Peyer's patch (tissue), 4 donors: ENCODE measurements at regions not wholly inside any gene's neighbourhood (a gene's known extent, or its start where the extent isn't known, plus 50 kb on each side); places are given as distances from the start of the nearest gene placed in this dataset.

ENCODE experiments used
- CTCF ChIP-seq, 6 experiments: fragments of 450-650 bp in 4 of 6; fragments of 200-600 bp in 2 of 6; sonication (generic) in 1 of 6; IDR thresholded peaks; one replicate each; pipeline ENCODE4 v1.5.1; 2017 to 2019; ENCODE audit warnings: antibody characterized with exemption in 6 of 6, mild to moderate bottlenecking in 3 of 6, moderate library complexity in 1 of 6
- POLR2A ChIP-seq, 2 donors: fragments of 450-650 bp; IDR thresholded peaks; one replicate each; pipeline ENCODE4 v1.5.1; 2017; ENCODE audit warnings: antibody characterized with exemption in 2 of 2, mild to moderate bottlenecking in 2 of 2, moderate library complexity in 2 of 2

GRCh38 chr6:164694386-164694785 is 615.0 kb downstream of the C6orf118 start:
- TF ChIP-seq CTCF (IDR thresholded peaks at IDR 0.05) (no peak), POLR2A (IDR thresholded peaks at IDR 0.05) (no peak)
